Osteoblast (primary cell): ENCODE measurements at regions not wholly inside any gene's neighbourhood (a gene's known extent, or its start where the extent isn't known, plus 50 kb on each side); places are given as distances from the start of the nearest gene placed in this dataset.
A peak's percentile ranks its signal among the peaks of the same experiment; 100 is the strongest.

Experiments
- DNase-seq: peaks from one replicate; pipeline ENCODE4 v3.0.0; 2011; ENCODE audit warnings: low spot score, mixed read lengths; ENCODE audit not compliant: insufficient read length; ENCODE audit errors: missing footprints
- H2AFZ ChIP-seq: 2 replicates; pipeline ENCODE4 v1.6.0; 2011; ENCODE audit warnings: mild to moderate bottlenecking, low read length
- H3K27ac ChIP-seq: 2 replicates; pipeline ENCODE4 v1.5.1; 2011; ENCODE audit warnings: mild to moderate bottlenecking, low read depth, low read length, moderate library complexity
- H3K27me3 ChIP-seq: 2 replicates; pipeline ENCODE4 v1.6.0; 2012; ENCODE audit warnings: mild to moderate bottlenecking, control low read depth, inconsistent platforms, low read length, moderate library complexity; ENCODE audit not compliant: insufficient read depth
- H3K36me3 ChIP-seq: 2 replicates; pipeline ENCODE4 v1.5.1; 2011; ENCODE audit warnings: mild to moderate bottlenecking, low read length, control low read depth, moderate library complexity; ENCODE audit not compliant: insufficient read depth
- H3K4me1 ChIP-seq: 2 replicates; pipeline ENCODE4 v1.5.1; 2011; ENCODE audit warnings: mild to moderate bottlenecking, low read length, control low read depth, moderate library complexity; ENCODE audit not compliant: insufficient read depth
- H3K4me2 ChIP-seq: 2 replicates; pipeline ENCODE4 v1.6.0; 2011; ENCODE audit warnings: mild to moderate bottlenecking, low read length; ENCODE audit not compliant: insufficient read depth
- H3K4me3 ChIP-seq: fragments of 200-600 bp; sonication (generic); 3 replicates; pipeline ENCODE4 v1.5.1; 2012; ENCODE audit warnings: mild to moderate bottlenecking, low read length, inconsistent platforms; ENCODE audit not compliant: insufficient read depth
- H3K79me2 ChIP-seq: 2 replicates; pipeline ENCODE4 v1.6.0; 2012; ENCODE audit warnings: mild to moderate bottlenecking, low read length, control low read depth, inconsistent platforms; ENCODE audit not compliant: insufficient read depth
- H3K9me3 ChIP-seq: 2 replicates; pipeline ENCODE4 v1.5.1; 2011; ENCODE audit warnings: low read depth, low read length, control low read depth
- H4K20me1 ChIP-seq: 2 replicates; pipeline ENCODE4 v1.6.0; 2012; ENCODE audit warnings: mild to moderate bottlenecking, low read length, control low read depth; ENCODE audit not compliant: insufficient read depth
- TF ChIP-seq, protein P1 (sequence below): IDR thresholded peaks from 2 replicates; pipeline ENCODE4 v1.5.1; 2011; ENCODE audit warnings: mild to moderate bottlenecking, low read depth, low read length, moderate library complexity; ENCODE audit errors: extremely low read depth

DNA sequence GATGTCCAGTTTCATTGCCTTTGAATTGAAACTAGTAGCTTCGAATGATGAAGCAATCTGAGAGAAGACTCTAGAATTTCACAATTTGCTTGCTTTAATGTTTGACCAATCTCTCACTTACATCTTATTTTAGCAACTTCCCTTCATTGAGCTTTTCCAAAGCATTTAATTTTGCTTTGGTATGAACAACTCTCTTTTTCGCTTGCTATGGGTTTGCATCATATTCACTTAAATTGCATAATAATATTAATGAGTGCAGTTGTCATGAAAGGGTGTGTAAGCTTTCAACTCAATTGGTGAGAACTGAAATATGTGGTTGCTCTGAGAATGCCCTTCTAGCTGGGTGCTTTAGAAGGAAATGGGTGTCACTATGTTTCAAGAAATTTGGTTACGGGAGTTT lies 309.2 kb downstream of the HLX start:
- Histone ChIP-seq H3K36me3 (no peaks in the 10 kb centered on the region), H3K4me3 (no peak overlapping the region), H3K27me3 (no peaks in the 10 kb centered on the region), H3K27ac (no peak overlapping the region), H3K9me3 (no peaks in the 10 kb centered on the region), H3K4me2 (no peak overlapping the region), H2AFZ (no peak overlapping the region), H3K79me2 (no peaks in the 10 kb centered on the region), H4K20me1 (no peaks in the 10 kb centered on the region), H3K4me1 (no peaks in the 10 kb centered on the region)
- no peak for DNase-seq
- TF ChIP-seq, protein P1, sequence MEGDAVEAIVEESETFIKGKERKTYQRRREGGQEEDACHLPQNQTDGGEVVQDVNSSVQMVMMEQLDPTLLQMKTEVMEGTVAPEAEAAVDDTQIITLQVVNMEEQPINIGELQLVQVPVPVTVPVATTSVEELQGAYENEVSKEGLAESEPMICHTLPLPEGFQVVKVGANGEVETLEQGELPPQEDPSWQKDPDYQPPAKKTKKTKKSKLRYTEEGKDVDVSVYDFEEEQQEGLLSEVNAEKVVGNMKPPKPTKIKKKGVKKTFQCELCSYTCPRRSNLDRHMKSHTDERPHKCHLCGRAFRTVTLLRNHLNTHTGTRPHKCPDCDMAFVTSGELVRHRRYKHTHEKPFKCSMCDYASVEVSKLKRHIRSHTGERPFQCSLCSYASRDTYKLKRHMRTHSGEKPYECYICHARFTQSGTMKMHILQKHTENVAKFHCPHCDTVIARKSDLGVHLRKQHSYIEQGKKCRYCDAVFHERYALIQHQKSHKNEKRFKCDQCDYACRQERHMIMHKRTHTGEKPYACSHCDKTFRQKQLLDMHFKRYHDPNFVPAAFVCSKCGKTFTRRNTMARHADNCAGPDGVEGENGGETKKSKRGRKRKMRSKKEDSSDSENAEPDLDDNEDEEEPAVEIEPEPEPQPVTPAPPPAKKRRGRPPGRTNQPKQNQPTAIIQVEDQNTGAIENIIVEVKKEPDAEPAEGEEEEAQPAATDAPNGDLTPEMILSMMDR = no peak

DNA sequence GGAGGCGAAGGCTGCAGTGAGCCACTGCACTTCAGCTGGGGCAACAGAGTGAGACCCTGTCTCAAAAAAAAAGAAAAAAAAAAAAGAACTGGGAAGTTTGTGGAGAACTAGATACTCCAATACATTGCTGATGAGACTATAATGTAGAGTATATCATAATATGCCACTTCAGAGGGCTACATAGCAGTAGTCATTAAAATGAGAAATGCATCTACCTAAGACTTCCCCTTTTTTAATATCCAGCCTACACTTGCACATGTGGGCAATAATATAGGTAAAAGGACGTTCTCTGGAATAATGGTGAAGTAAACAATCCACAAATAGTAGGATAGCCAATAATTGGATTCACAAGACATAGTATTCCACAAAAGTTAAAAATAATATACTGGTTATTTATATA lies 311.0 kb downstream of the HLX start:
- no peak overlapping the region for H3K4me3 ChIP-seq

DNA sequence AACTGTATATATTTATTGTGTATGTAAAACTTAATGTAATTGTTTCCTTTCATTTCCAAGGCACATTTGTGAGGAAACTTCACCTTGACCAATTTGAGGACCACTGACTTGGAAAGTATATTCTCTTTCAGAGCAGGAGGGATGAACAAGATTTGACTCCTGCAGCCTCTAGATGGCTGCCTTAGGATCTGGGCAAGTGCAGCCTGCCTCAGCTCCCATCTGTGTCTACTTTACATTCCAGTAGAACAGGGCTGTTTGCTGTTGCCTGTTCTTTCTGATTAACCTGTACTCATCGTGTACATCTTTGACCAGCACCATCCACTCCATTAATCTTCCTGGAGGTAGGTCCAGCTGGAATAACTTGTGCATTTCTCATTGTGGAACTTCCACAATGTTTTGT lies 312.8 kb downstream of the HLX start:
- H3K4me3 ChIP-seq = no peak overlapping the region

More for the DNA sequence above, 311.0 kb downstream of the HLX start:
- Histone ChIP-seq H3K4me1 (no peaks in the 10 kb centered on the region), H4K20me1 (no peaks in the 10 kb centered on the region), H3K27ac (no peak overlapping the region), H3K4me2 (no peak overlapping the region), H2AFZ (no peak overlapping the region), H3K36me3 (no peaks in the 10 kb centered on the region), H3K79me2 (no peaks in the 10 kb centered on the region), H3K27me3 (no peaks in the 10 kb centered on the region), H3K9me3 (no peaks in the 10 kb centered on the region)
- TF ChIP-seq, protein P1 = no peak
- DNase-seq = peak; percentile 18

DNA sequence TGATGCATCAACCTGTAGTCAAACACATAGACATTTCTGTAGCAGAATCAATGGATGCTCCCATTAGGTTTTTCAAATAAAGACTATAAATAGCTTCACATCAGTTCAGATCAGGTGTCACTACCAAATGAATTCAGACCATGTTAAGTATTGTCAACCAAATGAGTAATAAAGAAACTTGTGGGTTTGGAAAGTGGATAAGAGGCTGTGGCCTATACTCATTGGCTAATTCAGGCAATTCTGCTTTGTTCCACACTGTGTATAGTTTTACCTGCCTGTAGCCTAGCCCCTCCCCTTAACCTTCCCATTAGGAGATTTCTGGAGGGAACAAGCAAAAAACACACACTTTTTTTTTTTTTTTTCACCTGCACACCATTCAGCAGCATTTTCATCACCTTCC lies 321.2 kb downstream of the HLX start:
- H2AFZ ChIP-seq = no peak overlapping the region

More for the DNA sequence above, 312.8 kb downstream of the HLX start:
- Histone ChIP-seq H2AFZ (no peak overlapping the region), H4K20me1 (no peaks in the 10 kb centered on the region), H3K27me3 (no peaks in the 10 kb centered on the region), H3K4me2 (no peak overlapping the region), H3K9me3 (no peaks in the 10 kb centered on the region), H3K27ac (no peak overlapping the region), H3K79me2 (no peaks in the 10 kb centered on the region), H3K4me1 (no peaks in the 10 kb centered on the region), H3K36me3 (no peaks in the 10 kb centered on the region)
- TF ChIP-seq, protein P1 = no peak
- no peak for DNase-seq

More for the DNA sequence above, 321.2 kb downstream of the HLX start:
- H4K20me1 ChIP-seq = no peaks in the 10 kb centered on the region
- H3K4me1 ChIP-seq = no peaks in the 10 kb centered on the region
- no peaks in the 10 kb centered on the region for H3K36me3 ChIP-seq
- DNase-seq = no peak
- no peak overlapping the region for H3K27ac ChIP-seq
- H3K9me3 ChIP-seq = no peaks in the 10 kb centered on the region
- no peaks in the 10 kb centered on the region for H3K27me3 ChIP-seq
- H3K4me2 ChIP-seq = no peak overlapping the region
- no peak overlapping the region for H3K4me3 ChIP-seq
- H3K79me2 ChIP-seq = no peaks in the 10 kb centered on the region
- TF ChIP-seq, protein P1 = no peak
